Right lobe of liver (tissue), 4 donors: ENCODE measurements at regions not wholly inside any gene's neighbourhood (a gene's known extent, or its start where the extent isn't known, plus 50 kb on each side); places are given as distances from the start of the nearest gene placed in this dataset.

Experiments
- POLR2A ChIP-seq: fragments of 450-650 bp; IDR thresholded peaks from one replicate; pipeline ENCODE4 v1.6.1; 2017; ENCODE audit warnings: antibody characterized with exemption, mild to moderate bottlenecking
- TF ChIP-seq, protein P1 (sequence below), 4 donors: fragments of 200-600 bp in 3 of 4; fragments of 450-650 bp in 1 of 4; IDR thresholded peaks; one replicate each; pipeline versions ENCODE4 v1.5.1 to v1.8.0; 2016 to 2022; ENCODE audit warnings: antibody characterized with exemption in 4 of 4, mild to moderate bottlenecking in 2 of 4
- donor health status: DM: no; HTN: no; CAD: no.
- donor health status: DM: no; HTN: no; CAD: no.
- donor health status: DM: no; HTN: yes; CAD: no.

DNA sequence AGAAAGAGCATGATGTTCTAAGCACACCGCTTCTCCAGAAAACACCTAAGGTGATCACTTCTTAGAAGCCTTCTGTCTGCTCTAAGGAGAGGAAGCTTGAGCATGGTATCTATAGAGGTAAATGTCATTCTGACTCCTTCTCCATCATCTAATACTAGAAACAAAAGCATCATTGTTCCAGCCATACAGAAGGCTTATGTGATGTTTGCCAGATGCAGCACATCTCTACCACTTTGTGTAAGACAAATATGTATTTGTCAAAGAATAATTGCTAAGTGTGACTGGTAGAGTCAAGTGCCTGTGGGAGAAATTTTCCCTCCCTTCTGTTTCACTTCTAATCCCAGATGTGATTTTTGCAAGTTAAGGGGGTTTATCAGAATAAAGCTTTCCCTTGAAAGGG lies 217.1 kb downstream of the HS3ST3A1 start:
- TF ChIP-seq, protein P1, sequence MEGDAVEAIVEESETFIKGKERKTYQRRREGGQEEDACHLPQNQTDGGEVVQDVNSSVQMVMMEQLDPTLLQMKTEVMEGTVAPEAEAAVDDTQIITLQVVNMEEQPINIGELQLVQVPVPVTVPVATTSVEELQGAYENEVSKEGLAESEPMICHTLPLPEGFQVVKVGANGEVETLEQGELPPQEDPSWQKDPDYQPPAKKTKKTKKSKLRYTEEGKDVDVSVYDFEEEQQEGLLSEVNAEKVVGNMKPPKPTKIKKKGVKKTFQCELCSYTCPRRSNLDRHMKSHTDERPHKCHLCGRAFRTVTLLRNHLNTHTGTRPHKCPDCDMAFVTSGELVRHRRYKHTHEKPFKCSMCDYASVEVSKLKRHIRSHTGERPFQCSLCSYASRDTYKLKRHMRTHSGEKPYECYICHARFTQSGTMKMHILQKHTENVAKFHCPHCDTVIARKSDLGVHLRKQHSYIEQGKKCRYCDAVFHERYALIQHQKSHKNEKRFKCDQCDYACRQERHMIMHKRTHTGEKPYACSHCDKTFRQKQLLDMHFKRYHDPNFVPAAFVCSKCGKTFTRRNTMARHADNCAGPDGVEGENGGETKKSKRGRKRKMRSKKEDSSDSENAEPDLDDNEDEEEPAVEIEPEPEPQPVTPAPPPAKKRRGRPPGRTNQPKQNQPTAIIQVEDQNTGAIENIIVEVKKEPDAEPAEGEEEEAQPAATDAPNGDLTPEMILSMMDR (IDR thresholded peaks at IDR 0.05): no peak
- no peak for TF ChIP-seq POLR2A
